ENCODE measurements at regions not wholly inside any gene's neighbourhood (a gene's known extent, or its start where the extent isn't known, plus 50 kb on each side); places are given as distances from the start of the nearest gene placed in this dataset.

DNA sequence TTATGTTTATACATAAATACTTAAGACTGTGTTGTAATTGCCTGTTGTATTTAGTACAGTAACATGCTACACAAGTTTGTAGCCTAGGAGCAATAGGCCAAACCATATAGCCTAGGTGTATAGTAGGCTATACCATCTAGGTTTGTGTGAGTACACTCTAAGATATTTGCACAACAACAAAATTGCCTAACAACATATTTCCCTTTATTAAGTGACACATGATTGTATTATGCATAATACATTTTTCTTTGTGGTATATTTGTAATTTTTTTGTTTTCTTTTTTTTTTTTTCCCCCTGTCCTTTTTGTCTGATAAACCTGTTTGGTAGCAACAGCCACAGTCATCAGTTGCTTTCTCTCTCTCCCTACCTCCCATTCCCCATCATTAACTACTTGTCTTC is 945.6 kb downstream of the ZPLD1 start:
- Histone ChIP-seq H3K9me3 (ENCODE audit: control insufficient read depth, insufficient read depth, low read depth, low read length) (peaks cover 1% of the 10 kb centered on the region; the same call in 1 of the 2 replicates), H3K27ac (ENCODE audit: low read length) (no peak overlapping the region), H3K4me1 (ENCODE audit: control insufficient read depth, insufficient read depth, low read length) (no peaks in the 10 kb centered on the region), H3K36me3 (ENCODE audit: control insufficient read depth, insufficient read depth, low read length) (no peaks in the 10 kb centered on the region), H3K27me3 (ENCODE audit: control insufficient read depth, insufficient read depth, low read length) (no peaks in the 10 kb centered on the region), H3K4me3 (ENCODE audit: low read depth in 2 of 2, low read length in 2 of 2) (no peak overlapping the region)
- CTCF ChIA-PET = no interaction called here
- ATAC-seq (no peak), DNase-seq (ENCODE audit: low read depth, low spot score) (no peak)
- POLR2A ChIA-PET = no interaction called here
- intact Hi-C loops (cut with micrococcal nuclease; ENCODE audit: unreplicated experiment) = loop anchor here (10.0 kb wide), 1 partner anchor 534 kb away; no protein-coding TSS in a partner anchor
- TF ChIP-seq SIN3A (IDR thresholded peaks at IDR 0.05; ENCODE audit: borderline replicate concordance, insufficient read depth, low read depth, low read length) (no peak), POLR2AphosphoS5 (IDR thresholded peaks at IDR 0.05; ENCODE audit: low read depth, low read length) (no peak), TCF7L2 (IDR thresholded peaks at IDR 0.05; ENCODE audit: low read depth, low read length) (no peak)
- TF ChIP-seq, protein P1, sequence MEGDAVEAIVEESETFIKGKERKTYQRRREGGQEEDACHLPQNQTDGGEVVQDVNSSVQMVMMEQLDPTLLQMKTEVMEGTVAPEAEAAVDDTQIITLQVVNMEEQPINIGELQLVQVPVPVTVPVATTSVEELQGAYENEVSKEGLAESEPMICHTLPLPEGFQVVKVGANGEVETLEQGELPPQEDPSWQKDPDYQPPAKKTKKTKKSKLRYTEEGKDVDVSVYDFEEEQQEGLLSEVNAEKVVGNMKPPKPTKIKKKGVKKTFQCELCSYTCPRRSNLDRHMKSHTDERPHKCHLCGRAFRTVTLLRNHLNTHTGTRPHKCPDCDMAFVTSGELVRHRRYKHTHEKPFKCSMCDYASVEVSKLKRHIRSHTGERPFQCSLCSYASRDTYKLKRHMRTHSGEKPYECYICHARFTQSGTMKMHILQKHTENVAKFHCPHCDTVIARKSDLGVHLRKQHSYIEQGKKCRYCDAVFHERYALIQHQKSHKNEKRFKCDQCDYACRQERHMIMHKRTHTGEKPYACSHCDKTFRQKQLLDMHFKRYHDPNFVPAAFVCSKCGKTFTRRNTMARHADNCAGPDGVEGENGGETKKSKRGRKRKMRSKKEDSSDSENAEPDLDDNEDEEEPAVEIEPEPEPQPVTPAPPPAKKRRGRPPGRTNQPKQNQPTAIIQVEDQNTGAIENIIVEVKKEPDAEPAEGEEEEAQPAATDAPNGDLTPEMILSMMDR (IDR thresholded peaks at IDR 0.05) = no peak
- TF ChIP-seq, protein P2, sequence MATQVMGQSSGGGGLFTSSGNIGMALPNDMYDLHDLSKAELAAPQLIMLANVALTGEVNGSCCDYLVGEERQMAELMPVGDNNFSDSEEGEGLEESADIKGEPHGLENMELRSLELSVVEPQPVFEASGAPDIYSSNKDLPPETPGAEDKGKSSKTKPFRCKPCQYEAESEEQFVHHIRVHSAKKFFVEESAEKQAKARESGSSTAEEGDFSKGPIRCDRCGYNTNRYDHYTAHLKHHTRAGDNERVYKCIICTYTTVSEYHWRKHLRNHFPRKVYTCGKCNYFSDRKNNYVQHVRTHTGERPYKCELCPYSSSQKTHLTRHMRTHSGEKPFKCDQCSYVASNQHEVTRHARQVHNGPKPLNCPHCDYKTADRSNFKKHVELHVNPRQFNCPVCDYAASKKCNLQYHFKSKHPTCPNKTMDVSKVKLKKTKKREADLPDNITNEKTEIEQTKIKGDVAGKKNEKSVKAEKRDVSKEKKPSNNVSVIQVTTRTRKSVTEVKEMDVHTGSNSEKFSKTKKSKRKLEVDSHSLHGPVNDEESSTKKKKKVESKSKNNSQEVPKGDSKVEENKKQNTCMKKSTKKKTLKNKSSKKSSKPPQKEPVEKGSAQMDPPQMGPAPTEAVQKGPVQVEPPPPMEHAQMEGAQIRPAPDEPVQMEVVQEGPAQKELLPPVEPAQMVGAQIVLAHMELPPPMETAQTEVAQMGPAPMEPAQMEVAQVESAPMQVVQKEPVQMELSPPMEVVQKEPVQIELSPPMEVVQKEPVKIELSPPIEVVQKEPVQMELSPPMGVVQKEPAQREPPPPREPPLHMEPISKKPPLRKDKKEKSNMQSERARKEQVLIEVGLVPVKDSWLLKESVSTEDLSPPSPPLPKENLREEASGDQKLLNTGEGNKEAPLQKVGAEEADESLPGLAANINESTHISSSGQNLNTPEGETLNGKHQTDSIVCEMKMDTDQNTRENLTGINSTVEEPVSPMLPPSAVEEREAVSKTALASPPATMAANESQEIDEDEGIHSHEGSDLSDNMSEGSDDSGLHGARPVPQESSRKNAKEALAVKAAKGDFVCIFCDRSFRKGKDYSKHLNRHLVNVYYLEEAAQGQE (IDR thresholded peaks at IDR 0.05; ENCODE audit: insufficient read depth in 1 of 2, low read depth in 2 of 2, low read length in 1 of 2) = no peak
- in situ Hi-C loops (cut with HindIII; ENCODE audit: low pct_unique_long_range_greater_than_20kb, low sequenced_read_pairs) = no loop called here
- BruUV-seq (replicated peaks) = no TSS peak

DNA sequence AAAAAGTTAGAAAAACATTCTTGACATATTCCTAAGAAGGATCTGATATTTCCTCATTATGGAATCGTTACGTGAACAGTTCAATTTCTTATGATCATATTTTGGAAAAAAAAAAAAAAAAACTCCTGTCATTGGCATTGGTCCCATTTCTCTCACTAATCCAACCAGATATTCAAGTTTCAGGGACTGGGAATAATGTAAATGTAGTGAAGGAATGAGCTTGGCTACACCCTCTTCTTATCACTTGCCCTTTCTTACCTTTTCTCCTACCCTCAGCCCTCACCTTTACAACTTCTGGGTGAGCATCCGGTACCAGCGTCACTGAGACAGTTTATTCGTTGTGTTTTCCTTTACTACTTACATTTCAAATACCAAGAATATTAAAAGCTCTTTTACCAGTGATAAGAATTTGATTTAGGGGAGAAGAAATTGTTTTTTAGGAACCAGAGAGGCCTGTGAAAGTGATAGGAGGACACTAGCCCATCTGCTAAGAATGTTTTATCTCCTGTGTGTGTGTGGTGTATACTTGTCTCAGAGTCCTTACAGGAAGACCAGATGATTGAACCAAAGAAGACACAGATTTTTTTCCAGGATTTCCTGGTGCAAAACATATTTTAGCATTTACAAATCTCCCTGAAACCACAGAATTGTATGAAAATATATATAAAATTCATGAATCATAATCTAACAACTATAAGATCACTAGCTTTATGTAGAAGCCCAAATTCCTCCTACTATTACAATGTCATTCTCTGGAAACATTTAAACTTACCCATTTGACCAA is 946.7 kb downstream of the ZPLD1 start:
- H3K9me3 ChIP-seq (ENCODE audit: control insufficient read depth, insufficient read depth, low read depth, low read length) = no peaks in the 10 kb centered on the region
- H3K4me1 ChIP-seq (ENCODE audit: control insufficient read depth, insufficient read depth, low read length) = no peaks in the 10 kb centered on the region
- no peak for DNase-seq (ENCODE audit: low read depth, low spot score)
- POLR2A ChIA-PET = no interaction called here
- no peaks in the 10 kb centered on the region for H3K27me3 ChIP-seq (ENCODE audit: control insufficient read depth, insufficient read depth, low read length)
- in situ Hi-C loops (cut with HindIII; ENCODE audit: low pct_unique_long_range_greater_than_20kb, low sequenced_read_pairs) (no loop called here), intact Hi-C loops (cut with micrococcal nuclease; ENCODE audit: unreplicated experiment) (loop anchor here (10.0 kb wide), 1 partner anchor 533 kb away; no protein-coding TSS in a partner anchor)
- CTCF ChIA-PET = no interaction called here
- ATAC-seq = no peak
- H3K36me3 ChIP-seq (ENCODE audit: control insufficient read depth, insufficient read depth, low read length) = no peaks in the 10 kb centered on the region
- H3K4me3 ChIP-seq (ENCODE audit: low read depth in 2 of 2, low read length in 2 of 2) = no peak overlapping the region
- no peak overlapping the region for H3K27ac ChIP-seq (ENCODE audit: low read length)
- TF ChIP-seq POLR2AphosphoS5 (IDR thresholded peaks at IDR 0.05; ENCODE audit: low read depth, low read length) (no peak), TCF7L2 (IDR thresholded peaks at IDR 0.05; ENCODE audit: low read depth, low read length) (no peak), SIN3A (IDR thresholded peaks at IDR 0.05; ENCODE audit: borderline replicate concordance, insufficient read depth, low read depth, low read length) (no peak)
- TF ChIP-seq, protein P2 (IDR thresholded peaks at IDR 0.05; ENCODE audit: insufficient read depth in 1 of 2, low read depth in 2 of 2, low read length in 1 of 2) = no peak
- TF ChIP-seq, protein P1 (IDR thresholded peaks at IDR 0.05) = no peak
- no TSS peak for BruUV-seq (replicated peaks)
